Stimulated activated CD8-positive, alpha-beta memory T cell treated with anti-CD3 and anti-CD28 coated beads, Interleukin-15, amount 100 ng/mL, for 48 hours (primary cell): ENCODE measurements at regions not wholly inside any gene's neighbourhood (a gene's known extent, or its start where the extent isn't known, plus 50 kb on each side); places are given as distances from the start of the nearest gene placed in this dataset.

Experiments
- DNase-seq, 2 donors: peaks; one replicate each; pipeline ENCODE4 v3.0.0-alpha.2; 2020; ENCODE audit warnings: low read depth in 2 of 2

DNA sequence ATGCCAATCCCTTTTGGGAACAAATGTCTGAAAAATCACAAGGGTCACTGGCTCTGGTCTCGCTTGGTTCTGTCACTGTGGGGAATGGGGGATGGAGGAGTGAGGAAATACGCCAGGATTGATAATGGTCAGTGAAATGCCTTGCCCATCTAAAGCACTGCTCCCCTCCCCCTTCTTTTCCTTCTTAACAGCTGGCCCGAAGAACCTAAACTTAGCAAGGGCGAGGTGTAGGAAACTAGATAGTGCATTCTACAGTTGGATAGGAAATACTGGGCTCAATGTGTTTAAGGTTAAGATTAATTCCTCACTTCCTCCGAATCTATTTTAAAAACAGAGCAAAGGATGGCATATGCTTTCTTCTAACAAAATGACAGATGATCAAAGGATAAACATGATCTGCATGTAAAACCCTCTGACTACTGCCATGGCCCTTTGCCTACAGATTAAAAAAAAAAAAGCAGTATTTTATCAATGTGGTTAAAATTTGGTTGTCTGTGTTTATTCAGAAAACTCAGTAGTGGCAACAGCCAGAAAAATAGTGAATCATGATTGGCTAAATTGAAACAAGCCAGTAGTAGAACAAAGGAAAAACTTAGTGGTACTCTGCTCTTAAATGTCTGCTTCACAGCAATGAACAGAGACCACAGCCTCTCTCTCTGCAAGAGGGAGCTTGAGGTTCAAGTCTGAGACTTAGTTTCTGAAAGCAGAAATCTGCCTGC, 86.1 kb upstream of the VAV3 start:
- DNase-seq: no peak

DNA sequence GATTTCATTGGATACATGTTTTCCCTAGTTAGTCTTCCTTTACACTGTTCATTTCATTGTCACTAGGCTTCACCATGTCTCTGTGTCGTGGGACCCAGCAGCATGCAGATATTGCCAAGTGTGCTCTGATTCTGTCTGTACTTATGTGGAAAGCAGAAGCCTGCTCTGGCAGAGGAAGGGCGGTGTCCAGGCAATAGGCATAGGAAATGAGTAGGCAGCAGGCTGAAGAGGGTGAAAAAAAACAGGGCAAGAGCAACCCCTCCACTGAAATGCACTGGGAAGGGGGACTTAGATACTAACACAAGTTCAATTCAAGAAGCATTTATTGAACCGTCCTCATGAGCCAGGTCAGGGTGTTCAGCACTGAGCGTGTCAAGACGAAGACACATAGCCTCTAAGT, 85.2 kb upstream of the VAV3 start:
- DNase-seq: no peak

DNA sequence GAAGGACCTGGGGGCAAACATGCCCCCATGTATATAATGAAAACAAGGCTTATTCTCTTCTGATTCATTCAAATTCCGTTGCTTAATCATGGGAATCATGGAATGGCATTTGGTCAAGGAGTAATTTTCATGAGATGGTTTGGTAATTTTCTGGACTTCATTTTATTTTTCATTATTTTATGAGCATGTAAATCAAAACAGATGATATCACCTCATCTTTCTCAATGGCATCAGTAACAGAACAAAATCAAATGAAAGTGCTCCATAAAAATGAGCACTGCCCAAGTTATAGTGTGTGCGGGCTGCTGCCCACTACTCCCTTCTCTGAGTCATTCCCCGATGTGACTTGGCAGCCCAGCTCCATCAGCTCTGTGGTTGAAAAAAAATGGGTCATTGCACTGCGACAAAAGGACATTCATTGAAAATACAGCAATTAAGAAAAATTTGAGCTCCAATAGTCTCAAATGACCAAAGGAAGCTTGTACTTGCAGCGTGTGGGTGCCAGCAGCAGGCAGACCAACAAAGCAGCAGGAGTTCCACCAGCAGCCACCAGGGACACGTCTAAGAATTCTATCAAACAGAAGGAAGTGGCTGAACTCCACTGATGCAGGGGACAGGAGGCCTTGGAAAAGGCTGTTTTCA, 84.3 kb upstream of the VAV3 start:
- no peak for DNase-seq

DNA sequence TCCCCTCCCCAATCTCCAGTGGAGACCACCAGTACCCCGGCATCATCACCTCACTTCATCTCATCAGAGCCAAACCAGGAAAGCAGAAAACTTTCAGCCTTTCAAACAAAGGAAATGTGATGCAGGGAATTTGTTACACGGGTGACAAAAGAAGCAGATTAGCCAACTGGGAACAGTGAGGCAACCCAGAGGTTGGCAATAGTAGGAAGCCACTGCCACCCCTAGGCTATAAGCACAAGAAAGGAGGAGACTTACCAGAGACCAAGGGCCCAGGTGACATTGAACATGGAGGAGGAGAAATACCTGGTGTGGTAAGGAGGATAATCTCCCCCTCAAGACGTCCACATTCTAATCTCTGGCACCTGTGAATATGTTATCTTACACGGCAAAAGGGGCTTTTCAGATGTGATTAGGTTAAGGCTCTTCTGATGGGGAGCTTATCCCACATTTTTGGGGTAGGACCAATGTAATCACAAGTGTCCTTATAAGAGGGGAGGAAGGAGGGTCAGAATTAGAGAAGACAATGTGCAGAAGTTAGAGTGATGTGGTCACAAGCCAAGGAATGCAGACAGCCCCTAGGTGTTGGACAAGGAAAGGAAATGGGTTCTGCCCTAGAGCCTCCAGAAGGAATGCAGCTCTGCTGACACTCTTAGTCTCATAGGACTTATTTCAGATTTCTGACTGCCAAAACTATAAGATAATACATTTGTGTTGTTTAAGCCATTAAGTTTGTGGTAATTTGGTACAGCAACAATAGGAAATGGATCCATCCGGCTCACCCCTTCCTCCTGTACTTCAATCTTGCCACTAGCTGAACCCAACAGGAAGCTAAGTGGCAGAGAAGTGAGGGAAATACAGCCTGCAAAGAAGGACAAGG, 83.6 kb upstream of the VAV3 start:
- DNase-seq: no peak

DNA sequence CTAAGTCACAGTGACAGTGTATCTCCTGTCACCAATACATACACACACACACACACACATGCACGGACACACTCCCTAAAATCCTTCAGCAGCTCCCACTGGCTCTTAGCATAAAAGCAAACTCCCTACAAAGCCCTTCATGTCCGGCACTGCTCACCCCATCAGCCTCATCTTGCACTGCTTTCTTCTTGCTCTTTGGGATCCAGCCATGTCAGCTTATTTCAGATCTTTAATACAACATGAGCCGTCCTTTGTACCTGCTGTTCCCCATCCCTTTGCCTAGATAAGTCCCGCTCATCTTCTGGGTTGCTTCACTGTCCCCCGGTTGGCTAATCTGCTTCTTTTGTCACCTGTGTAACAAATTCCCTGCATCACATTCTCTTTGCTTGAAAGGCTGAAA, 82.1 kb upstream of the VAV3 start:
- no peak for DNase-seq

DNA sequence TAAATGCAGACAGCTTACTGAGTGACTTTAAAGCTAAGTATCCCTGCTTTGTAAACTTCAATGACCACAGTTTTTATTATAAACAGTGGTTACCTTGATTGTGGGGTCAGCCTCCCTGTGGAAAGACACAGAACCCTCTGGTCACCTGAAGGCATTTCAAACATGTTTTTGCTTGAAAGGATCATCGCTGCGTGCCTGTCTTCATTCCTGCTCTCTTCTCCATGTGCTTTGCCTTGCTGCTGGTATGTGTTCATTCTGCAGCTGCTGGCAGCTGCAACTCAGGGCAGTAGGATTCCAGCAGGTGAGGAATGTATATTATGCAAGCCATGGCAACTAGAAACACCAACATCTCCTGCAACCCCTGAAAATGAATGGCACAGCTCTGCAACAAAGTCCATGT, 81.0 kb upstream of the VAV3 start:
- no peak for DNase-seq

DNA sequence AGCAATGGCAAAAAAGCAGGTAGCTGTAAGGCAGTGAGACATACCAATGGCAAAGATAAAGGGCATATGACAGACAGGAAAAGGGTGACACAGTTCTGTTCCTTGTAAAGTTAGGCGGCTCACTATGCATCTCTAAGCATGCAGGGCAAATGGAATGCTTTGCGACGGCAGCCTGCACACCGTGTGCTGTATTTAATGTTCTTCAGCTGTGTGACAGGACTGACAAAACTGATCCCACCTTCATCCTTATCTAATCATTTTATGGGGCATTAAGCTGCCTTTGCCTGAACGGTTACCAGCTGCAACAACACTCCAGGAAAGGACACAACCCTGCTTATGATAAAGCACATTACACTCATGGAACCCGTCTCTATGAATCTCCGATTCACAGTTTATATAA, 80.5 kb upstream of the VAV3 start:
- DNase-seq: no peak

DNA sequence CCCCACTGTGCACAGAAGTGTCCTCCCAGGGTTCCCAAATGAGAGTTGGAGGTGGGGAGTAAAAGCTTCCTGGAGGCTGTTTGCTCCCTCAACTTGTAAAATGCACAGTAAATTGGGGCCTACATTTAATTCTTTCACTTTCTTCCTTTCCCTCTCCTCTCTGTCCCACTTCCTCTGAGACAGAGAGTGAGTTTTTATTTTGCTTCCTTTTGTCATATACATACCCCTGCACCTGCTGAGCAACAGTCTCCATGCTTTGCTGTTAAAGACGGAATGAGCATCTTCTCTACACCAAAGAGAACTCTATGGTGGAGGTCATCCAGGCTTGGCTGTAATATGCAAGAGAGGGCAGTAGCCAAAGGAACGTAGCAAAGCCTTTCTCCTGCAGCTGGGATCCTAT, 79.3 kb upstream of the VAV3 start:
- DNase-seq: no peak

DNA sequence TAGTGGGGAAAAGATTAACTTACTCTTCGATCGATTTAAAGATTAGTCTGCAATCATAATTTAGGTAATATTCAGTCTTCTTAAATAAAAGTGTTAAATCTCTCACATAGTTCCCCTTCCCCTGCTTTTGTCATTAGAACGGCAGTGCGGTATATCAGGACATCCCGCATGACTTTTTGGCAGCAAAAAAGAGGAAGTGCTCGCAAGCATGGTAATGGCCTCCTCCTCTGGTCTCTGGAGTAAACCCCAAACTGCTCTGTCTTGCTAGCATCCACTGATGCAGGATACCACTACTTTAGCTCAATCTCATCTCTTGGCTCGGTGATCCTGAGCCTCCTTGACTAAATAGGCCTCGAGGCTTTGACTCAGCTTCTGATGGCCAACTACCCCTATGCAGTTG, 78.7 kb upstream of the VAV3 start:
- DNase-seq: no peak

DNA sequence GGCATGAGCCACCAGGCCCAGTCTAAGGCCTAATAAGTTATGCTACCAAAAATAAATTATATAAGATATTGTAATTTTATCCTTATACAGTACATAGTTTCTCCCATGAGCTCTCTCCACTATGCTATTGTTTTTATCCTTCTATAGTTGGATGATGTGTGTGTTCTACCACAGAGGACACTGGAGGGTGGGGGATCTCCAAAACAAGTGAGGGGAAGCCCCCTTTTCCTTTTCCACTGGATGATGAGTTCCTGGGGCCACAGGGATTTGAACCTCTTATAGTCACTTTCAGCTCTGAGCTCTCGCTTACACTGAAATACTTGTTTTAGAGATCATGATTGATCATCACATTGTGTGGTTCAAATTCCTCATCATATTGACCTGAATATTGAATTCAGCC, 77.6 kb upstream of the VAV3 start:
- no peak for DNase-seq

DNA sequence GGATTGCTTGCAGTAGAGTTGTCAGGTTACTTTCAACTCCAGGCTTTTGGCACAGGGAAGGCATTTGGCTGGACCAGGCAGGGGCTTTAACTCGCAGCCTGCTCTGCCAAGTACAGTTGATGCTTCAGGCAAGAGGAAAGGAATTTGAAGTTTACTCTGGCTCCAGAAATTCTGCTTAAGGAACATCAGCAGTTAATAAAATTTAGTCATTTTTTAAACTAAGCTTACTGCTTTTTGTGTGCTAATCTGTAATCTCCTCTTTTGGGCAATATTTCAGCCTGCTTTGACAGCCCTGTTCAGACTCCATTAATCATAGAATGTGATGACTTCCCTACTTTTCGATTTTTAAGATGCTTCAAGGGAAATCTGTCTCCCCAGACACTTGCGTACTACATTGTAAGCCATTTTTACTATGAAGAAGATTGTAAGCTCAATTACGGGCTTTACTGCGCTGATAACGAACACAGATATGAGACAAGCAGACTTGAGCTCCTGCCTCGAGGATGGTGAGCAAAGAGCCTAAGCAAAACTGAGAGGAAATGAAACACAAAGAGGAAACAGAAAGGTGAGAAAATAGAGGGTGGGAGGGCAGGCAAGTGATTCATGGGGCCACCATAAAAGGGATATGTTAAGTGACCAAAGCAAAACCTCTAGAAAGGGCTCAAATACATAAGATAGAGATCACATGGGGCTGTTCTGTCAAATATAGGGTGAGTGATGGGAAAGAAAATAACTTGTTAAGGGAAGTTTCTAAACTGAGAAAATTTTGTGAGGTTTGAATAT, 76.6 kb upstream of the VAV3 start:
- DNase-seq: no peak

DNA sequence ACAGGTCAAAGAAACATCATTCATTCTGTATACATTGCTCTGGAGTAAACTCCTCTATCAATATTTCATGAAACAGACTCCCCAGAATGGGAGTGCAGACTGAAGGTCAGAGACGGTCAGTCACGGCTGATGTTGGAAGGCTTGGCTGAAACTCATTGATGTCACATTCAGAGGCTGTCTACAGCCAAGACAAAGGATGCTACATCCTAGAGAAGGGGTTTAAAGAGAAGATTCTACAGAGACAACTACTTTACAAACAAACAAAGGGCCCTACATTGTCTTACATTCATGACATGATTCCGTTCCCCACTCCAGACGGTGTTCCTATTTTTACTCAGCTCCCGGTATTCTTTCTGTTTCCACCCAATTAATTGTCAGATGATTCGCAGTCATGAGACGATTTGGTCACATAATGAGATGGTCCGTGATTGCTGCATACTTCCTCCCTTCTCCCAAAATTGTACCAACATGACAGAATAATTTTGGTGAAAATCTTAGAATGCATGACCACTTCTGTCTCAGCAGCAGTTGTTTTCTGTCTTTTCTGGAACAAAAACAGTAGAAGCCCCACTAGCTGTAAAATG, 73.8 kb upstream of the VAV3 start:
- DNase-seq: no peak

DNA sequence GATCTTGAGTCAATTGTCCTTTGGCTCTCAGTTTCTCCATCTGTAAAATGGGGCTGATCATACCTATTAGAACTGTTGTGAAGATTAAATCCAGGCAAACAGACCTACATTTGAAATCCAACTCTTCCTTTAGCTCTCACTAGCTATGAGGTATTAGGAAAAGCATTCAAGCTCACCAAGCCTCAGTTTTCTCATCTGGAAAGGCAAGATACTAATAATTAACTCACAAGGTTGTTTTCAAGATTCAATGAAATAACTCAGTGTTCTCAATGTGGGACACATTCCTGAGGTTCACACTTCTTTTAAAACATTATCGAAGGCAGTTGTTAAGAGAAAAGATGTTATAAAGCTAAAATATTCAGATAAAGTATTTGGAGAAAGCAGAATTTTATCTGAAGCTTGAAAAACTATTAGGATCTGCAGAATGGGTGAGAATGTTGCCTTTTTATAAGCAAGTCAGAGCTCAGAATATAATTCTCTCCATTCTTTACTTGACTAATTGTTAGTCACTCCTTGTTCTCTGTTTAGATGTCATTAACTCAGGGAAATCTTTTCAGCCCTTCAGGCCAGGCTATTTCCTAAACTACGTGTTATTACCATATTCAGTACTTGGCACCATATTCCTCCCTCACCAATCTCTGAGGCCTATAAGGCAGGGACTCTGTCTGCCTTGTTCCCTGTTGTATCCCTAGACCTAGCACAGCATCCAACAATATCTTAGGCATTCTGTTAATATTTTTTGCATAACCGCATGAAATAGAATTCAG, 72.0 kb upstream of the VAV3 start:
- DNase-seq: no peak

DNA sequence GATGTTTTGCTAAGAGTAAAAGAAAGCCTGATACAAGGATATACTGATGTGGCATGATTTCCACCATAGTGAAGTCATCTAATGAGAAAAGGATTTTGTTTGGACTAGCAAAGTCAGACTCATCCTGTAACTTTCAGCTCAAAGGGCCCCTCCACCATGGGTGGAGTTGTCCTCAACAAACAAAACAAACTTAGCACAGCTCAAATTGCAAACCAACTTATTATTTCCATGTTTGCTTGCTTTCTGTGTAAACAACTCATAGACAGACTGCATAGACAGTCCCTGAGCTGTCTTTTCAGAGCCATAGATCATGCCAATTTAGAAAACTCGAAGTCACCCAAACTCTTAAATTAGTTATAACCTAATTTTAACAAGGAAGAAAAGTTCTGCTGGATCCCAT, 69.4 kb upstream of the VAV3 start:
- no peak for DNase-seq

DNA sequence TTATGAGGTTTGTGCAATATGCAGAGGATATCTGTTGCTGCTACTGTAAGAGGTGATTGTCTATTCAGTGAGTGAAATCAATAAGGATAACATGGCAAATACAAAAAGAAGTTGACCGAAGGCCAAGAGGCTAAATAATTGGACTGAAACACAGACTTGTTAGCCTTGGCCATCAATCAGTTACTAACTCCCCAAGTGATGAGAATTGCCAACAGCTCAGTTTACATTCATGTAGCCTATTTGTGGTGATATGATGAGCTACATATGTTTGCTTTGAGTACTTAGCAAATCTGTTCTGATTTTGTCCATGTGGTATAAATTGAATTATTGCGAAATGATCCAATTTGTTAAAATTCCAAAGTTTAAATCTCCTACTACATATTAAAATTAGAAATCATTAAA, 68.6 kb upstream of the VAV3 start:
- no peak for DNase-seq

DNA sequence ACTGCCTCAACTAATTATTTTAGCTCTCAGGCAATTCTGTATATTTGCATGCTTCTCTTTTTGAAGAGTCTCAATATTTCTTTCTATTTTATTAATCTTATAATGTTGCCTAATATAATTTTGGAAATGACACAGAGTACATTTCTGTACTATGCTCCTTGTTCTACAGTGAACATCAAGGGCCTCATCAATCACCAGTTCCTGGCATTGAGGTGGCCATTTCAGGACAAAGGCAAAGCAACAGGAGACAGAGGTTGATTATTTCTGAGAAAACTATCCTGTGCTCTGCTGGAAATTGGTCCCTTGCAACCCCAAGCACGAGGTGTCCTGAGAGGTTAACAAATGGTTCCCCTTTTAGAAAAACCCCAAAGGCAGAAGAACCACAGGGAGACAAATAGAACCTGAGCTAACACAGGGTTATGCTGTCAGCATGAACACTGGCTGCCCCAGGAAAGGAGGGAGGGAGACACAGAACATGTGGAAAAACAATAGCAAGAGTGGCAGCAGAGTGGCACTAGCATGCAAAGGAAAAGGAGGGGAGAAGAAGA, 63.9 kb upstream of the VAV3 start:
- no peak for DNase-seq

DNA sequence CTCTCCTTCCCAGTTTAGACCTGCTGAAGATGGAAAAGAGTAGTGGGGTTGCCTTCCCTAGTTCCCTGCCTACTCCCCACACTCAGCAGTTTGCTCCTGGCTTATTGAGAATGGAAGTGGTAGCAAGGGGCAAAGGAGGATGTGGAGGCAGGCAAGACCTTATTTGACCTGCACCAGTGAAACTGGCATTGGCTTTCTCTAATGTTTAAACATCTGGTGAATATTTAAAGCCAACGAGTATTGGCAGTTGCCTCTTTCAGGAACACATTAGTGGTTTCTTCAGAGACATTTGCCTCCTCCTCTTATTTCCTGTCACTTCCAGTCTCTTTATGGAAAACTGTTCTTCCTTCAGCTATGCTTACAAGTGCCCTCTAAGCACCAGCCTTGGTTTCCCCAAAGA, 62.4 kb upstream of the VAV3 start:
- DNase-seq: no peak

DNA sequence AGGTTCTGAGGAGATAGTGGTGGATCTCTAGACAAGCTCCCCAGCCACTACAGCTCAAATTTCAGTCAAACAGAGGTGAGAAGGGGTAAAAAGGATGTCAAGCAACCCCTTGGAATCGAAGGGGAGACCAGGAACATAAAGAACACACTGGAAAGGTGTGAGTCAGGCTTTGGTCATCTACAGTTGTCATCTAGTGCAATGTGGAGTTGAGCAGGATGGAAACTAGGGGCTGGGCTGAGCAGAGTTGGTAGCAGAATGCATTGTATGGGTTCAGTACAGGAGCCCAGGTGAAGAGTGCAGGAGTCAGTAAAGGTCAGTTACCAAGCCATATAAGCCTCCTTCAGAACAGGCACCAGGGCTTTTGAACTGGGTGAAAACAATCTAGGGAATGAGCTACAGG, 52.7 kb upstream of the VAV3 start:
- no peak for DNase-seq

DNA sequence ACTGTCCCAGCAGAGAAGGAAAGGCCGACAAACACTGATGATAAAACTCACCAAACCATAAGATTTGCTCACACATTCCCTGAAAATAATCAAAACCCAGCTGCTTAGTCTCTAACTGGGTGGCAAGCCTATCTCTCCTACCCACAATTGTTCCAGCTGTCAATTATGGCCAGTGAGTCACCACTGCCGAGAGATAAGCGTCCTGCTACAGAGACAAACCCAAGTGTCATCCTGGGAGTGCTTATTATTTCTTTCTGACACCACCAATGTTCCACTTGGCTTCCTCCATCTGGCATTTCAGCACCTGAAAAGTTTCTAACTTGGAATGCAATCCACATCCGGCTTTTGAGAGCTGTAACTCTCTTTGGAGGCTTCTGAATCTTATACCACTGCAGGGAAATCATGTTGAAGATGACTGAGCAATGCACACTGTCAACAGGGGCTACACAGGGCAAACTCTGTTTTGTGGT, 51.5 kb upstream of the VAV3 start:
- DNase-seq: peak in 1 of 2 donors; percentile 5
